Stimulated activated CD8-positive, alpha-beta memory T cell treated with anti-CD3 and anti-CD28 coated beads, Interleukin-4, amount 100 ng/mL, for 4 hours (primary cell): ENCODE measurements at regions not wholly inside any gene's neighbourhood (a gene's known extent, or its start where the extent isn't known, plus 50 kb on each side); places are given as distances from the start of the nearest gene placed in this dataset.

ENCODE experiments used
- DNase-seq, 2 donors: peaks; one replicate each; pipeline ENCODE4 v3.0.0-alpha.2; 2020; ENCODE audit warnings: low read depth in 2 of 2, low spot score in 1 of 2

DNA sequence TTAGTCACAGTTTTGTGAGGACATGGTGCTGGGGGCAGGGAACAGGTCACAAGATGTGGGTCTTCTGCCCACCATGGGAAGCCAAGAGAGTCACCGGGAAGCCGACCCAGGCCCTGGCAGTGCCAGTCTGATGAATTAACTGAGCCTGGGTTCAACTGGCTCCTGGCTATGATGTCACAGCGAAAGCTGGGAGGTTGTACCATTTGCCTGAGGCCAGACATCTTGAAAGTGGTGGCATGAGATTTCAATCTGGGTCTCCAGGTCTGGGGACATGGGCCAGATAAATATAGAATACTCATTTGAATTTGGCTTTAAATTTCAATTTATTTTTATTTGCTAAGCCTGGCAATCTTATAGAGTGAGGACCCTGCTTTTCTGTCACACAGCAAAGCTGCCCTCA is 280.9 kb downstream of the NSG2 start:
- DNase-seq, result no peak

DNA sequence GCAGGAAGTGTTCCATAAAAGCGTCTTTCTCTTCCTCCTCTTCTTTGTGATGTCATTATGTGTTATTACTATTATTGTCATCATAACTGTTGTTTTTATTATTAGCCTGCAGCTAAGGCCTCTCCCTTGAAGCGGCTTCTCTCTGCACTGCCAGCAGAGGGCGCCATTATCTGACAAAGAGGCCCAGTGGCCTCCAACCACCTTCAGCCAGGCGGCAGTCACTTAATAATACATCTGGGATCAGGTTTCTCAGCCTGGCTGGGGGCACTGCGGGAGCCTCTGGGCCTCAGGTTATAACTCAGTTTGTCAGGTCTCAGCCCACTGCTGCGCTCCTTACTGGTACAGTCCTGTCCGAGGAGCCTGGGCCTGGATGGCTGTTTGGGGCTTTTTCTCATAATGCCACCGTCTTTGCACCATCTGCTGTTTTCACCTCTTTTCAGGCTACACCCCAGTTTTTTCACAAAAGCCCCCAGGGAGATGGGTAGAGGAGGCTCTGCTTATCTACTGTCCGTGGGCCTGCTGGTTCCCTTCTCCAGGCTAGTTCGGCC is 281.9 kb downstream of the NSG2 start:
- no peak for DNase-seq

DNA sequence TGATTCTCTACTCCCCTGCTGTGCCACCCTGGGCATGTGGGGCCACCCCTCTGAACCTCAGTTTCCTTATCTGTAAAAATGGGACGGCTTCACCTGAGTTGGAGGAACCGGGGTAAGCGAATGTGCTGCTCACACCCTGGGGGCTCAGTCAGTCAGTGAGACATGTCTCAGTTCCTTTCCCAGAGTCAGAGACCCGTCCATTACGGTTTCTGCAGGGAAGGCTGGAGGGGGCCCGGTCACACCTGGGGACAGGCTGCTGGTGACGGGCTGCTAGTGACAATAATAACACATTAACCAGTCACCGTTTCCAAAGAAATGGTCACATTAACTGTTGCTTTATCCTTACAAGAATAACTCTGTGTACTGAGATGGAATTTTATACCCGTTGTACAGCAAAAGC is 282.4 kb downstream of the NSG2 start:
- no peak for DNase-seq

DNA sequence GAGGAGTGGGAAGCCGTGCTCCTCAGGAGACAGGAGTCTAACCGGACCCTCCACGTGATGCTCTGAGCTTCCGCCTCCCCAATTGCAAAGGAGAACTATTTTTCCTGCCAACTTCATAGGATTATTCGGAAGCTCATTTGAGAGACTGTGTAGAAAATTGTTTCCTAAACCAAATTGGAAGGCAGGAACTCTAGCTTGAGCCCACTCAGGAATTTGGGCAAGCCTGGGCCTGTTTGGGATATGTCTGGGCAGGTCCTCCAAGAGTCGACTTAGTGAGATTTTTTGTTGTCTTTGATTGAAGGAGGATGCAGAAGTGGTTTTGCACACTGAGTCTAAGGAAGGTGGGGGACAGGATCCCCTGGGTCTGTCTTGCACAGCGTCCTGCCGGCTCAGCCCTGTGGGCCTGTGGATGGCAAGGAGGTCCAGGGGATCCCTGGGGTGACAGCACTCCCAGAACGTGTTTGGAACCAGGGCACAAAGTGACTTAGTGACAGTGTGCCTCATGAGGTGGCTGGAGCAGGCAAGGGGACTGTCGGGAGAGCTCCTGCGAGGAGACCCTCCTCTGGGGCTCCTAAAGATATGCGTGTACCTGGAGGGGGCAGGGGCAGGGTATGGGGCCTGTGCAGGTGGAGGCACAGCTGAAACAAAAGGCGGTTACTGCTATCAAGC is 283.3 kb downstream of the NSG2 start:
- DNase-seq, result no peak

DNA sequence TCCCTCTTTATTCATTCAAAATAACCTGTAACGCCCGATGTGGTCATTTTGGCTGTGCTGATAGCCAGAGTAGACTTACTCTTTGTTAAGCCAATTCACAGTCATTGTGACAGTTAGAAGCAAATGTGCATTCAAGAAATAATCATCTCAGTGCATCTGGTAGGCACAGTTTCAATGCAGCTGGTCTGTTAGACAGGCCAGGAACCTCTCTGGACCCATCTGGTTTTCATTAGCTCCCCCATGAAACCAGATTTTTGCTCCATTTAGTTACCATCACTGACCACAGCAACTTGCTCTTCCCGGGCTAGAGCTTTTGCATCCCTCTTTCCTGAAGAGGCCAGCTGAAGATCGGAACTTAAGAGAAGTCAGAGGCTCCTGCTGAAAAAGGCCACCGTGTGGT is 284.2 kb downstream of the NSG2 start:
- no peak for DNase-seq

DNA sequence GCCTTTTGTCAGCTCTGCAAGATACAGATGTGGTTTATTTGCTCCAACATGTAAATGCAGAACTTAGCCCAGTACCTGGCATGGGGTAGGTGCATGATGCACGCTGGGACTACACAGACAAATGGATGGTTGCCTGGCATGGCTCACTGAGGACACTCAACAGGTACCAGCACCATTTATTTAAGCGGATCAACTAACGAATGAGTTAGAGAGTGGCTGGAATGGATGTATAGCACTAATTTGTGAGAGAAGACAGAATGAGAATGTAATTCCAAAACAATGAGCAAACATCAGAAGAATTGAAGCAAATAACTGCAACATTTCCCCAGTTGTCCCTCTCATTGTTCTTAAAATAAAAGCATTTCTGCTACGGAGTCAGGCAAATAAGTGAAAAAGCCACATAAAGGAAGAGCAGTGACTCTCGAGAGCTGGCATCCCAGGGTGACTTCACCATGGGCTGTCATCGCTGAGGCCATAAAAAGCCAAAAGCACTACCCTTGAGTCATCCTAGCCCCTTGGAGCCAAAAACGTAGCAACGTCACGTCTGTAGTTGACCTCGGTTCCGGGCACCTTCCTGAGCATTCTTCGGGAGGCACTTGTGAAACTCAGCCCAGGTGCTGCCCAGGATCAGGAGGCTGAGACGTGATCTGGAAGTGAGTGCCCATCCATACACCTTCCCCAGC is 290.3 kb downstream of the NSG2 start:
- no peak for DNase-seq

DNA sequence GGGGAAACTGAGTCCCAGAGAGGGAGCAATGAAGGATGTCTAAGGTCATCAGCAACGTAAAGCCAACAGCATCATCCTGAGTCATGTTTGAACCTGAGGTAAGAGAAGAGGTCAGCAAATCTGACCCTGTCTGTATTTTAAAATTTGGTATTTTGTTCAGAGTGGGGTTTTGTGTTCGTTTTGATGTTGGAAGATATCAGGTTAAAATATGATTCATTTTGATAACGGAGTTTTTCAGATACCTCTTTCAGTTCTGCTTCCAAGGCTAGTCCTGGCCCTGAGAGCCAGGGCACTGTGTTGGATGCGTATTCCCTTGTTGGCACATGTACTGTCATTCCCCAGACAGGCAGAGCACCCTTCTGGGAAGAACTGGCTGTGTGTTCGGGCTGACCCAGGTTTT is 291.0 kb downstream of the NSG2 start:
- no peak for DNase-seq

DNA sequence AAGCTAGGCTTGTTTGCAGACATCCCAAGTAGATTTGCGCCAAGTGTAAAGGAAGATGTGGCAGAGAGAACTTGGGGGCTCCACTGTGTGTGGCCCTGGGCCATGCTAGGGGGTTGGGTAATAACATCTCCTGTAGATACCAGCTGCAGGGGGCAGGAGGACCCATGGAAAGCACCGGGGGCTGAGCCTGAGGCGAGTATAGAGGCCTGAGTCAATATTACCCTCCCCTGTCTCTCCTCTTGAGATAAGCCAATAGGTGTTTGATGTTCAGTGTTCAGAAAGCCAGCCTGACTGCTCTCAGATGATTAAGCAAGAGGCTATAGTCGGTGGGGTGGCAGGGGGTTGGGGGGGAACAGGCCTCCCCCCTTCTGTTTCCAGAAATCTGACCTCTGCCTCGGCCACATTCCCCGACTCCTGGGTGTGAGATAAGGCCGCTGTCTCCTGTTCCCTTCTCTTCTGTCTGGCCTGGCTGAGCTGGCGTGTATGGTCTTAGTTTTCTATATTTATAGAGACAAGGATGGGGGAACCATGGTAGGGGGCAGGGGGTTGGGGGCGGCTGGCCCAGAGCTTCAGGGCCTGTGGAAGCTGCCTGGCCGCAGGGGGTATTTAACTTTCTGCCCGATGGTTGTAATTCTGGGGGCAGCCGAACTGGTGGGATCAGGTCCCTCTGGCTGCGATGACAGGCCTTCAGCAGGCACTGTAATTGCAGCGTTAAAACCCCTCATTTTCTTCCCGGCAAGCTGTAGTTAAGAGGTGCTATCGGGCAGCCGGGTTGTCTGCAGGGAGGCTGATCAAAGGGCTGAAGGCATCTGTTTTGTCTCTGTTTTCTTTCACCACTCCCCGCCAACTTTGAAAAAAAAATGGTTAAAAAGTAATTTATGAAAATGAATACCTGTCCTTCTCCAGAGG is 292.0 kb downstream of the NSG2 start:
- DNase-seq, result no peak

DNA sequence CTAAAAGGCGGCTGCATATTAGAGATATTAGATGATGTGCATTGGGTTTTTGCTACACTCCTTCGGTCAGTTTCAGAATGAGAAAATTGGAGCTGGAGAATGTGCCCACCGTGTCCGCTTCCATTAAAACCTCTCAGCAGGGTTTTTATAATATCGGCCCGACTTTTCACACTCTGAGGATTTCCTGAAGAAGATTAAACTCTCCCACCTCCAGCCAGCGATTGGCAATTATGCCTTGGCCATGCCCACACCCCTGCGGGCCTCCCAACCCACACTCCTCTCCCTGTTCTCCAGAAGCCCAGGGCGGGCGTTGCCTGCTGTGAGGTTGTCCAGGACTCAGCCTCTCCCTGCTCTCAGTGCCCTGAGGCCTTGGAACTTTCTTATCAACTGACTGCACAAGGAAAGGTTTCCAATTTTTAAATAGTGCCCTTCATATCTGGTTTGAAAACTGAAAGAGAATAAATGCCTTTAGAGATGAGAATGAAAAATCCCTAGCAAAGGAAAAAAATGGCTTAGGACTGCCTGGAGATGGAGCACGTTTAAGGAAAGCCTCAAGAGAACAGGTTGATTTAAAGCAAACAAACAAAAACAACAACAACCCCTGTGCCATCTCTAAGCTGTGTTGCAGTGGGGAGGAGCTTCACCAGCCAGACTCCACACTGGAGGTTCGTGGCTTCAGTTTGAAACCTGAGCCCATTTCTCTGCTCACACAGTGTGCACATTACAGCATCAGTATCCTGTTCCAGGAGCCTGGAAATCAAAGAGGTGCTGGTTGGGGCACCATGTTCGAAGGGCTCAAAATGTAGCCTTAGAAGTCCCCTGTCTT is 292.9 kb downstream of the NSG2 start:
- DNase-seq, result no peak

DNA sequence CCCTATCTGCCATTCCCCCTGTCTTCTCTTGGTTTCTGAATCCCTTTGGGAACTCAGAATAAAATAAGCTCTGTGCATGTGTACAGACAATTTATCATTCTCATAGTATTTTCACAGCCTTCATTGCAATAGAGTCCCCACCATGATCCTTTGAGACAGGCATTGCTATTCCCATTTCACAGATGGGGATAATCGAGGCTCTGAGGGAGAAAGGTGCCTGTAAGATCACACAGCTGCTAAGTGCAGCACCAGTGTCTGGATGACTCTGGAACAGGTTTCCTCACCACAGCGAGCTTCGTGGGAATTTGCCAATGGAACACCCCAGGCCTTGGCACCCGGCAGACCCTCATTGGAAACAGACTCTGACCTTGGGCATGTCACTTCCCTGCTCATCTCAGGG is 293.6 kb downstream of the NSG2 start:
- DNase-seq, result no peak

DNA sequence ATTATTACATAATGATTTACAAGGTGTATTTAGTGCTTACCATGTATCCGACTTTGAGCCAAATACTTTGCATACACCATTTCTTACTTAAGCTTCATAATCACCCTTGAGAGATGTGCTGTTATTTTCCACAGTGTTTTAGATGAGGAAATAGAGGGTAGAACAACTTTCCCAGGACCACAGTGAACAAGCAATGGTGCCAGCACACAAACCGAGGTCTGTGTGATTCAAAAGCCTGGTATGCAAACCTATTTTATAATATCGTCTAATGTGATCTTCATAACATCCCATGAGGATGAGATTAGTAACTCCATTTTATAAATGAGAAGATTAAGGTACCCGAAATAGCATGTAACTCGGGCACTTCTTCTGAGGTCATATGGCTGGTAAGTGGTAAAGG is 294.7 kb downstream of the NSG2 start:
- DNase-seq, result no peak

DNA sequence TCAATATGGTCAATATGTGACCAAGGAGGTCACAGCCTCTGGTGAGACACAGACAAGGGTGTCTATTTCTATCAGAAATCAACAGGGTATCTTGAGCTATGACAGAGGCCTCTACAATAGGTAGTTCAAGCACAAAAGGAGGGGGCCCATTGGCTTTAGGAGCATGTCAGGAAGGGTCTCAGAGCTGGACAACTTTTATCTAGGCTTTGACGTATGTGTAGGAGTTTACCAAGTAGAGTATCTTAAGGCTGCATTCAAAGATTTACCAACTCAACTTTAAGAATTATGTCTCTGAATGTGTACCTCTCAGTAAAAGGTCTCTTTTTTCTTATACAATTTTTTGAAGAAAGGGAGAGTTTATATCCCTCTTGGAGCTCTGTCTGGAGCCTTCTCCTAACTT is 297.2 kb downstream of the NSG2 start:
- DNase-seq, result no peak

DNA sequence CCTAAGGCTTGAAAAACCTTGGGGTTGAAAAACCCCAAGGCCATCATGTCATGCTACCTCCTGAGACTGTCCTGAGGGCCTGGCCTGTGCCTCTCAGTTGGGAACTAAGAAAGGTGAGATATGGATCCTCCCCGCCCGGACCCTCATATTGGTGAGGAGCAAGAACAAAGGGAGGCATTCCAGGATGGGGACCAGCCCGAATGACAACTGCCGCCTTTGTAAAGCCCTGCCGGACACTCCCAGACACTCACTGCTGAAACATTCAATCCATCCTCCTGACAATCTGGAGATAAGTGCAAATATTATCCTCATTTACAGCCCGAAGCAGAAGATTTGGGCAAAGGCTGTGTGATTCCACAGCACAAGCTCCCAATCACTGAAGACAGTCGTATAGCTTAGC is 298.3 kb downstream of the NSG2 start:
- no peak for DNase-seq

DNA sequence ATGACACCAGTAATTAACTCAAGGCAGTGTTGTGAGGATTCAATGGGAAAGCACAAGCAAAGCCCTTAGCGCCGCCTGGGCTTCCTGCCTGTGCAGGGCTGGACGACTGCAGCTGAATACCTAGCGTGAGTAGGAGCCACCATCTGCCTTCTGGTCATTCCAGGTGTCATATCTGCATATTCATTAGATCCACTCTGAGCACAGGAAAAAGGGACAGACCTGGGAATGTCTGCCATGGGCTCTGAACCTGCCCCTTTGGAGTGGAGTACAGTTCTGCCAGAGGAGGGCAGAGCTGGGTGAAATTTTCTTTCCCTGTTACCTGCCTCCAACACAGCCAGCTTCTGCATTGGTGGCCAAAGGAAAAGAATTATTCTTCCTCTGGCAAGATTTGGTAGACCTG is 298.8 kb downstream of the NSG2 start:
- DNase-seq, result no peak

DNA sequence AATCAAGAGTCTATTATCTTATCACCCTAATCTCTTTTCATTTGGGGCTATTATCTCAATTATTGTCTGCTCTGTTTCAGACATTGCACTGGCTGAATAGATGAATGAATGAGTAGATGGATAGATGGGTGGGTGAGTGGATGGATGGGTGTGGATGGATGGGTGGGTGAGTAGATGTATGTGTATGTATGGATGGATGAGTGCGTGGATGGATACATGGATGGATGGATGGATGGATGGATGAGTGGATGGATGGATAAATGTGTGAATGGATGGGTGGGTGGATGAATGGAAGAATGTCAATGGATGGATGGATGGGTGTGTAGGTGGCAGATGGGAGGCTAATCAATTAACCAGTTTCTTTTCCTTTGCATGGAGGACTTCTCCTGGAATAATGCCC is 301.7 kb downstream of the NSG2 start:
- DNase-seq, result no peak

DNA sequence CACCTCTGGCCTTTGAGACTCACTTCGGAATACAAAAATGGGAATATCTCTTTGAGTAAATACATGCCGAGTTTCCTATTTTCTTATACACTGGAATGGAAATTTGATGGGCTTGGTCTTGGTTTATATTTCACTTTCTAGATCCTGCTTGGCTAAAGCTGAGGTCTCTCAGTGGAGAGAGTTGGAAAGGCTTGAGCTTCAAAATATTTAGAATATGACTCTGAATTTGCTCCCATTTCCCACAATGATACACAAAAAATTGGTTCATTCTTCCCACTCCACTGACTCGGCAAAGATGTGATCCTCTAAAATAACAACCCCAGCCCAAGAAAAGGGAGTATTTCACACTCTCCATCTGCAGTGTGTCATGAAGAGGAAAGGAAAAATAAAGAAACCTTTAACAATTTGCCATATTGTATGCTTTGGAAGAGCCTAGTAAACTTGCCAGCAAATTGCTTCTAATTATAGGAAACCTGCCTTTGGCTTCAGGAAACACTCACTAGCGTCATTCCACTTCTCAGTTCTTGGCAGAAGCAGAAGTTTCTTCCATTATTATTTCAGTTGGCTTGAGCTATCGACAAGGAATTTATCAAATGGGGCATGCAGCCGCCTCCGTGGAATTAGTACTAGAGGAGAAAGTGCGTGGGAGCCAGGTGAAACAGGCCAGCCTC is 302.9 kb downstream of the NSG2 start:
- no peak for DNase-seq

DNA sequence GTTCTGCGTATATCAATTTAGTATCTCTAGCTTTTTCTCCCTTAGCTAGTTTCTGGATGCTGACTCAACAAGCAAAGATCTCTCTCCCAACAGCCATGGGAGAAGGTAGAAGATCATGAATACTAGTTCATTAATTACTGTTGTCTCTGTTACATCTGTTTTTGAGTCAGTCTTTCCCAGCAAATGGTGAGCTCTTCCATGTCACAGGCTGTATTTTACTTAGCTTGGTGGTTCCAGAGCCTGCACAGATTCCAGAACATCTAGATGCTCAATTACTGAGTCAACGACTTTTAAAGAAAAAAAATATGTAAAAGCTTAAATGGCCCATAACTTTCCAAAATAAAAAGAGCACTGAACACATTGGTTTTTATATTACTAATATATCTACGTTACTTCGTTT is 307.2 kb downstream of the NSG2 start:
- no peak for DNase-seq

DNA sequence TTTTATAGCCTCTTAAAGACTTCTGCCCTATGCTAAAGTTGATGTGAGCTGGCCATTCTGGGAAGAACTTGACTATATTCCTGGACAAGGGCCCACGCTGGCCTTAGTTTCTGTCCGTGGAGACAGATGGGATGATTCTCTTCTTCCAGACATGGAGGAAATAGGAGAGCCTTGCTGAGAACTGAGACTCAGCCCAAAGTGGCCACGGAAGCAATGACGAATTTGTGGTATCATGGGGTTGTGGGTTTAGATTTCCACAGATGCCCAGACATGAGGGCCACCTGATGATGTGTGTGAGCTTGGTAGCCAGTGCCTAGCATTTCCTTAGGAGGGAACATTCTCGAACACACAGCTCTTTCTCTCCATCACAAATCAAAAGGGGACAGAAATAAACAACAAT is 309.1 kb downstream of the NSG2 start:
- DNase-seq, result no peak

DNA sequence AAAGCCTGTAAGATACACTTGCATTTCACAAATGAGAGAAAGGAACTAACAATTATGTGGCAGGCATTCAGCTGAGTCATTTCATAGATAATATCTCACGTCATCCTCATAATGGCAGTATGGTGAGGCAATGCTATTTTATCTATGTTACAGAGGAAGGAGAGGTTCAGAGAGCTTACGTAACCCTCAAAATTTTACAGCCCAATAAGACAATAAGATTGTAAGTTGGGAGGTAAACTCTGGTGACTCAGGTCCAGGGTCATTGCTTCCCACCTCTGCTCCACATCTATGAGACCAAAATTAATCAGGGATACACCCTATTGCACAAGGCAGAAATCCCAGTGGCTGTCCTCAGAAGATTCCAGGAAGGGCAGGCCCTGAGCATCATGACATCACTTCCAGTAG is 309.7 kb downstream of the NSG2 start:
- no peak for DNase-seq

DNA sequence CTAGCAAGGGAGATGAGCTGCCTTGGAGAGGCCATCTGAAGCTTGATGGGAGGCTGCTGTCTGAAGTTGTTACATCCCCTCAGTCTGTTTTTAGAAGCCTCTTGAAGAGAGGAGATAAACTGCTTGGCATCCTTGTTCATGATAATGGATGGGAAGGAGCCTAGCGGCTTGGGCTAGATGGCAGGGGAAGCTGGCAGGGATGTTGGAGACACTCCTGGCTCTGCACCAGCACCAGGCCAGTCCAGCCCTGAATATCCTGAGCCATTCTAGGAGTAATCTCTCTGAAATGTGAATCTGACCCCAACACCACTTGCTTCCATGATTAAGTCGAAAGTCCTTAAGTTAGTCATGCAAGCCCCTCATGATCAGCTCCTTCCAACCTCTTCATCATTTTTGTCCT is 310.5 kb downstream of the NSG2 start:
- no peak for DNase-seq

DNA sequence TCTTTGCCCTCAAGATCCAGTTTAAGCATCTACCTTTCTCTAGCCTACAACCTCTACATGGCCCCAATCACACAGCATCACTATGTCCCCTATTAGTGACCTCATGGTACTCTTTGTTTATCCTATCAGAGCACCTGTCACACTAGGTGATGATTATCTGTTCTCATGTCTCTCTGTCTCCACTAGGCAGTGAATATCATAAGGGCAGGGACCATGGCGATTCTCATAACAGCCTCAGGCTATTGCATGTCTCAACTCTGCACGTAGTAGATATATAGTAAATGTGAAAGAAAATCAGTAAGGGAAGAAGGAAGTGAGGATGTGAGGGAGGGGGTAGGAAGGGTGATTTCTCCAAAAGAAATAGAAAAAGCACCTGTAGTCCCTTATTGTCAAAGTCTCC is 311.0 kb downstream of the NSG2 start:
- no peak for DNase-seq
